Upper lobe of left lung (tissue), 4 donors: ENCODE measurements at regions not wholly inside any gene's neighbourhood (a gene's known extent, or its start where the extent isn't known, plus 50 kb on each side); places are given as distances from the start of the nearest gene placed in this dataset.

Experiments
- CTCF ChIP-seq, 6 experiments: fragments of 450-650 bp in 4 of 6; fragments of 200-600 bp in 2 of 6; sonication (generic) in 2 of 6; IDR thresholded peaks; one replicate each; pipeline ENCODE4 v1.5.1; 2016 to 2019; ENCODE audit warnings: antibody characterized with exemption in 6 of 6
- POLR2A ChIP-seq, 4 donors: fragments of 450-650 bp; IDR thresholded peaks; one replicate each; pipeline ENCODE4 v1.5.1; 2016 to 2017; ENCODE audit warnings: antibody characterized with exemption in 4 of 4, mild to moderate bottlenecking in 2 of 4
- POLR2AphosphoS5 ChIP-seq, 2 donors: sonication (generic); formaldehyde crosslinking; IDR thresholded peaks; one replicate each; pipeline ENCODE4 v1.5.1; 2017; ENCODE audit warnings: antibody characterized with exemption in 2 of 2

DNA sequence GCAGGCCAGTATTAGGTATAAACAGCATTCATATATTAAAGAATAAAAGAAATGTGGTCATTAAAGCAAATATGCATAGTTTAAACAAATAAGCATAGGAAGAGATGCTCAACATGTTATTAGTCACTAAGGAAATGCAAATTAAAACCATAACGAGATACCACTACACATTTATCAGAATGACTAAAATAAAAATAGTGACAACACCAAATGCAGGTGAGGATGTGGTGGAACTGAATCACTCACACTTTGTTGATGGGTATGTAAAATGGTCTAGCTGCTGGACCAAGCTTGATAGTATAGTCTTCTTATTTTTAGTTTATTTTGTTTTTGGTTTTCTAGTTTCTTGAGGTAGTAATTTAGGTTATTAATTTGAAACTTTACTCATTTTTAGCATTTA lies 242.9 kb downstream of the HGF start:
- TF ChIP-seq POLR2A (IDR thresholded peaks at IDR 0.05) (no peak), POLR2AphosphoS5 (IDR thresholded peaks at IDR 0.05) (no peak), CTCF (IDR thresholded peaks at IDR 0.05) (no peak)
